SKM-1 (cell line): ENCODE measurements at regions not wholly inside any gene's neighbourhood (a gene's known extent, or its start where the extent isn't known, plus 50 kb on each side); places are given as distances from the start of the nearest gene placed in this dataset.

Source experiments
- DNase-seq: peaks from one replicate; lab custom pipeline; 2025; ENCODE audit not compliant: unreplicated experiment; lab: John Stamatoyannopoulos, UW

- DNase-seq = no peak
These were observed 731.4 kb downstream of the LTN1 start for GRCh38 chr21:28261298-28261697.

- no peak for DNase-seq
These were observed 735.4 kb downstream of the LTN1 start for GRCh38 chr21:28257276-28257675.

GRCh38 chr21:28256837-28257236, 735.8 kb downstream of the LTN1 start:
- DNase-seq = no peak

GRCh38 chr21:28256420-28256831, 736.3 kb downstream of the LTN1 start:
- DNase-seq = no peak

- no peak for DNase-seq
These were observed 738.7 kb downstream of the LTN1 start for GRCh38 chr21:28253961-28254360.

- DNase-seq = no peak
These were observed 739.3 kb downstream of the LTN1 start for GRCh38 chr21:28253338-28253737.

GRCh38 chr21:28252928-28253327, 739.7 kb downstream of the LTN1 start:
- no peak for DNase-seq

GRCh38 chr21:28250946-28251345, 741.7 kb downstream of the LTN1 start:
- DNase-seq = no peak

- DNase-seq = no peak
These were observed 745.1 kb downstream of the LTN1 start for GRCh38 chr21:28247454-28248020.

- DNase-seq = no peak
These were observed 752.1 kb downstream of the LTN1 start for GRCh38 chr21:28240586-28240985.

- DNase-seq = no peak
These were observed 753.3 kb downstream of the LTN1 start for GRCh38 chr21:28239340-28239739.

- DNase-seq = no peak
These were observed 755.0 kb downstream of the LTN1 start for GRCh38 chr21:28237661-28238060.

- peak; percentile 81 for DNase-seq
These were observed 757.3 kb downstream of the LTN1 start for GRCh38 chr21:28235169-28235895.

- no peak for DNase-seq
These were observed 758.4 kb downstream of the LTN1 start for GRCh38 chr21:28234326-28234725.

- no peak for DNase-seq
These were observed 759.0 kb downstream of the LTN1 start for GRCh38 chr21:28233536-28234220.

- no peak for DNase-seq
These were observed 762.1 kb downstream of the LTN1 start for GRCh38 chr21:28230559-28230958.

- no peak for DNase-seq
These were observed 762.9 kb downstream of the LTN1 start for GRCh38 chr21:28229814-28230213.

- no peak for DNase-seq
These were observed 764.1 kb downstream of the LTN1 start for GRCh38 chr21:28228636-28228995.

GRCh38 chr21:28227881-28228635, 764.6 kb downstream of the LTN1 start:
- DNase-seq = no peak

- no peak for DNase-seq
These were observed 766.1 kb downstream of the LTN1 start for GRCh38 chr21:28226563-28226962.

- DNase-seq = no peak
These were observed 768.4 kb downstream of the LTN1 start for GRCh38 chr21:28224191-28224726.
